22Rv1 (cell line): ENCODE measurements at regions not wholly inside any gene's neighbourhood (a gene's known extent, or its start where the extent isn't known, plus 50 kb on each side); places are given as distances from the start of the nearest gene placed in this dataset.

Experiments used
- H3K27ac ChIP-seq: fragments of 450-650 bp; 2 replicates; pipeline ENCODE4 v1.5.1; 2017
- CTCF ChIP-seq: fragments of 450-650 bp; IDR thresholded peaks from 2 replicates; pipeline ENCODE4 v1.5.1; 2017; ENCODE audit warnings: mild to moderate bottlenecking
- ZFX ChIP-seq: fragments of 450-650 bp; IDR thresholded peaks from 2 replicates; pipeline ENCODE4 v1.6.1; 2017; ENCODE audit warnings: antibody characterized with exemption, borderline replicate concordance

- no peak for TF ChIP-seq CTCF
Measured at GRCh38 chr4:184922301-184922700, 96.0 kb upstream of the HELT start.

GRCh38 chr4:184924516-184924915, 93.8 kb upstream of the HELT start:
- no peak overlapping the region for H3K27ac ChIP-seq
- no peak for TF ChIP-seq CTCF
- no peak for TF ChIP-seq ZFX

More at GRCh38 chr4:184922301-184922700, 96.0 kb upstream of the HELT start:
- H3K27ac ChIP-seq: no peak overlapping the region

GRCh38 chr4:184929476-184929875, 88.8 kb upstream of the HELT start:
- H3K27ac ChIP-seq: no peak overlapping the region
- TF ChIP-seq CTCF (no peak), ZFX (no peak)

- TF ChIP-seq CTCF (no peak), ZFX (no peak)
- no peak overlapping the region for H3K27ac ChIP-seq
Measured at GRCh38 chr4:184930026-184930425, 88.3 kb upstream of the HELT start.

- TF ChIP-seq CTCF (no peak), ZFX (no peak)
- H3K27ac ChIP-seq: no peak overlapping the region
Measured at GRCh38 chr4:184932343-184932742, 85.9 kb upstream of the HELT start.

GRCh38 chr4:184933311-184933710, 85.0 kb upstream of the HELT start:
- H3K27ac ChIP-seq: no peak overlapping the region
- no peak for TF ChIP-seq ZFX
- no peak for TF ChIP-seq CTCF

GRCh38 chr4:184934184-184934583, 84.1 kb upstream of the HELT start:
- no peak overlapping the region for H3K27ac ChIP-seq
- no peak for TF ChIP-seq ZFX
- TF ChIP-seq CTCF: no peak
